ENCODE measurements at regions not wholly inside any gene's neighbourhood (a gene's known extent, or its start where the extent isn't known, plus 50 kb on each side); places are given as distances from the start of the nearest gene placed in this dataset.

DNA sequence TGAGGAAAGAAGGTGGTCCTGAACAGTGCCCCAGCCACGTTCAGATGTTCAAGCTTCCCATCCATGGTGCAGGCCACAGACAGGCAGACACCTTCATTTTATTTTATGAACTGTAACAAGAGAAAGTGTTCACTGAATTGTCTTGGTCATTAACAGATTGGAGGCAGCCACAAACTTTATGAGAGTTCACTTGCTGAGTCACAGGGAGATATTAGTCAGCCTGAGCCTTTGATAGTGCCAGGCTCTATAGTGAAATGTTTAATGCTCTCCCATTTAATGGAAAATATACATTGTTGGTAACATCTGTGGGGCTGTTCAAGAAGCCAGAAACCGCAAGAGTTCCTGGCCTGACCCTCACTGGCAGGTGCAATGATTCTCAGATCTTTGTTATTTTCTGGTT, 237.0 kb downstream of the TENT4A start:
- Mint-ChIP-seq H3K4me1 (ENCODE audit: low read depth) (no peaks in the 10 kb centered on the region), H3K9me3 (ENCODE audit: low read depth) (no peaks in the 10 kb centered on the region), H3K4me3 (ENCODE audit: unreplicated experiment) (no peak overlapping the region), H3K27me3 (ENCODE audit: low read depth) (peaks cover 4% of the 10 kb centered on the region), H3K27ac (ENCODE audit: unreplicated experiment) (no peak overlapping the region), H3K36me3 (ENCODE audit: low read depth) (no peaks in the 10 kb centered on the region)
- DNase-seq (ENCODE audit: low spot score): no peak
- TF ChIP-seq, protein P1, sequence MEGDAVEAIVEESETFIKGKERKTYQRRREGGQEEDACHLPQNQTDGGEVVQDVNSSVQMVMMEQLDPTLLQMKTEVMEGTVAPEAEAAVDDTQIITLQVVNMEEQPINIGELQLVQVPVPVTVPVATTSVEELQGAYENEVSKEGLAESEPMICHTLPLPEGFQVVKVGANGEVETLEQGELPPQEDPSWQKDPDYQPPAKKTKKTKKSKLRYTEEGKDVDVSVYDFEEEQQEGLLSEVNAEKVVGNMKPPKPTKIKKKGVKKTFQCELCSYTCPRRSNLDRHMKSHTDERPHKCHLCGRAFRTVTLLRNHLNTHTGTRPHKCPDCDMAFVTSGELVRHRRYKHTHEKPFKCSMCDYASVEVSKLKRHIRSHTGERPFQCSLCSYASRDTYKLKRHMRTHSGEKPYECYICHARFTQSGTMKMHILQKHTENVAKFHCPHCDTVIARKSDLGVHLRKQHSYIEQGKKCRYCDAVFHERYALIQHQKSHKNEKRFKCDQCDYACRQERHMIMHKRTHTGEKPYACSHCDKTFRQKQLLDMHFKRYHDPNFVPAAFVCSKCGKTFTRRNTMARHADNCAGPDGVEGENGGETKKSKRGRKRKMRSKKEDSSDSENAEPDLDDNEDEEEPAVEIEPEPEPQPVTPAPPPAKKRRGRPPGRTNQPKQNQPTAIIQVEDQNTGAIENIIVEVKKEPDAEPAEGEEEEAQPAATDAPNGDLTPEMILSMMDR (IDR thresholded peaks at IDR 0.05): no peak

DNA sequence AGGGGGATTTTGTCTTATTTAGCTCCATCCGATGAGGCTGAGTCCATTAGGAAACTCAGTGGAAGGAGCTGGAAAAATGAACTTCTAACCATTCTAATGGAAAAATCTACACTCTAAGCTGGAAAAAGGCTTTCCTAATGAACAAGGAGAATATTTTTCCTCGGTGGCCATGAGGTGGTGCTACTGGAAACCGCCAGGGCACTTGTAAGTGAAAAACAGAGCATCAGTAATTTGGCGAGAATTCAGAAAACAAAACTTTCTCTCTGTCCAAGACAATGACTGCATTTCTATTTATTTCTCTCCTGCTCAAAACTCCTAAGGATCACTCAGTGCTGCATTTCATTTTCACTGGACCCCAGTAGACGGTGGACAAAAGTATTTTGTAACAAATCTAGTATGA, 237.6 kb downstream of the TENT4A start:
- no peak overlapping the region for H3K27ac Mint-ChIP-seq (ENCODE audit: unreplicated experiment)
- no peak for DNase-seq (ENCODE audit: low spot score)
- peaks cover 4% of the 10 kb centered on the region for H3K27me3 Mint-ChIP-seq (ENCODE audit: low read depth)
- no peaks in the 10 kb centered on the region for H3K4me1 Mint-ChIP-seq (ENCODE audit: low read depth)
- TF ChIP-seq, protein P1 (IDR thresholded peaks at IDR 0.05): no peak
- no peak overlapping the region for H3K4me3 Mint-ChIP-seq (ENCODE audit: unreplicated experiment)
- no peaks in the 10 kb centered on the region for H3K9me3 Mint-ChIP-seq (ENCODE audit: low read depth)
- no peaks in the 10 kb centered on the region for H3K36me3 Mint-ChIP-seq (ENCODE audit: low read depth)

DNA sequence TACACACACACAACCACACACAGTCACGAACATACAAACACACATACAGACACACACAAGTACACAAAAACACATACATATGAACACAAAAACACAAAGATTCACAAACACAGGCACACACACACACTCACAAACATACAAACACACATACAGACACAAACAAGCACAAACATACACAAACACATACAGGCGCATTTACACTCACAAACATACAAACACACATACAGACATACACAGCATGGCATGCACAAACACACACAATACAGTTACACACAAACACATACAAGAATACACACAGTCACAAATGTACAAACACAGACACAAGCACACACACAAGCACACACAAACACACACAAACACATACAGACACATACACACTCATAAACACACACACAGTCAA, 247.9 kb downstream of the TENT4A start:
- Mint-ChIP-seq H3K36me3 (ENCODE audit: low read depth) (no peaks in the 10 kb centered on the region), H3K27me3 (ENCODE audit: low read depth) (peaks cover 2% of the 10 kb centered on the region), H3K9me3 (ENCODE audit: low read depth) (peaks cover 10% of the 10 kb centered on the region), H3K4me1 (ENCODE audit: low read depth) (no peaks in the 10 kb centered on the region), H3K27ac (ENCODE audit: unreplicated experiment) (no peak overlapping the region), H3K4me3 (ENCODE audit: unreplicated experiment) (no peak overlapping the region)
- TF ChIP-seq, protein P1 (IDR thresholded peaks at IDR 0.05): no peak
- DNase-seq (ENCODE audit: low spot score): no peak

DNA sequence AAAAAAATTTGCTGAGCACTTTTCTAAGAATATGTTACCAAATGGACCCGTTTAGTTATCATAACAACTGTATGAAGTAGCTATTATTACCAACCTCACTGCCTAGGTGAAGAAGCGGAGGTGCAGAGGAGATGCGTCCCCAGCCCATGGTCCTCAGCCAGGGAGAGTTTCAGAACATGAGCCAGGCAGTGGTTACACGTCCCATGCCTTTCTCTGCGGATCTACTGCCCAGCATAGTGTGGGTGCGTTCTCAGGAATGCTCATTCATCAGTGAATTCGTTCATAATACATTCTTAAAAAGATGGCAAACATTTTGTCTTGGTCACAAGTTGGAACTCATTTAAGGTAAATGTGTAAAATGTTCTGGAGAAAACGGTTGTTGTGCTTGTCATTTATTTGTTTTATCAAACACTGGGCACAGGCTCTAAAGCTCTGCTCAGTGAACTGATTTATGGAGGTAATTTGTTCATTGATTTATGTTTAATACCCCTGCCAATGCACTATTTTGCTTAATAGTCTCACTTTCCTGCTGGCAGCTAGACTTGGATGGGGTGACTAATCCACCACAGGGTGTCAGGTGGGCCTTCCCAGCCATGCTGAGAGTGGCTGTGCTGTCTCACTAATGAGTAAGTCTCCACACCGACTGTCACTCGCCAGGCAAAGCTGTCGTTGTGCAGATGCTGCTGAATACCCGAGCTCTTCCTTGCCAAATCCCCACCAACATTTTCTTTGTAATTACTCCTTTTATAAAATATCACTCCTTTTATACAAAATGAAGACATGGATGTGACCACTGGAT, 248.8 kb downstream of the TENT4A start:
- DNase-seq (ENCODE audit: low spot score): no peak
- no peak overlapping the region for H3K27ac Mint-ChIP-seq (ENCODE audit: unreplicated experiment)
- no peaks in the 10 kb centered on the region for H3K4me1 Mint-ChIP-seq (ENCODE audit: low read depth)
- no peak overlapping the region for H3K4me3 Mint-ChIP-seq (ENCODE audit: unreplicated experiment)
- TF ChIP-seq, protein P1 (IDR thresholded peaks at IDR 0.05): no peak
- H3K9me3 Mint-ChIP-seq (ENCODE audit: low read depth): peaks cover 11% of the 10 kb centered on the region
- peaks cover 2% of the 10 kb centered on the region for H3K27me3 Mint-ChIP-seq (ENCODE audit: low read depth)
- no peaks in the 10 kb centered on the region for H3K36me3 Mint-ChIP-seq (ENCODE audit: low read depth)

DNA sequence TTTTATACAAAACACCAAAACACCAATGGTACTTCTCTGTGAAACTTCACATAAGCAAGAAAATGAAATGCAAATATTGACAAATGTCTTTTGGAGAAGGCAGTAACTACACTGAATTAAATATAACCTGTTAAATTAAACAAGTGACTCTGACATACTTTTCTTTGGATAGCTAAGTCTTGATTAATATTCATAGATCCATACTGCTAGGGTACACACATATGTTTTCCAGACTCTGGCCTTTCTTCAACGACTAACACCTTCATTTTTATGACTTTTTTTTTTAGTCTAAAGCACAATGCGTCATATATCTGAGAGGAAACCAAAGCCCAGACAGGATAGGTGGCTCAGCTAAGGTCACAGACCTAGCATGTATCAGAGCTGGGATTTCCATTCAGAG, 263.7 kb downstream of the TENT4A start:
- Mint-ChIP-seq H3K36me3 (ENCODE audit: low read depth) (no peaks in the 10 kb centered on the region), H3K27ac (ENCODE audit: unreplicated experiment) (no peak overlapping the region), H3K9me3 (ENCODE audit: low read depth) (no peaks in the 10 kb centered on the region), H3K27me3 (ENCODE audit: low read depth) (no peaks in the 10 kb centered on the region), H3K4me3 (ENCODE audit: unreplicated experiment) (no peak overlapping the region), H3K4me1 (ENCODE audit: low read depth) (no peaks in the 10 kb centered on the region)
- no peak for DNase-seq (ENCODE audit: low spot score)
- TF ChIP-seq, protein P1 (IDR thresholded peaks at IDR 0.05): no peak
